ENCODE measurements at regions not wholly inside any gene's neighbourhood (a gene's known extent, or its start where the extent isn't known, plus 50 kb on each side); places are given as distances from the start of the nearest gene placed in this dataset.
A peak's percentile ranks its signal among the peaks of the same experiment; 100 is the strongest.

- DNase-seq = peak; percentile 79 to 89
Measured at GRCh38 chr3:23748398-23749110, 57.2 kb upstream of the UBE2E1 start.

GRCh38 chr3:23749609-23750008 lies 56.1 kb upstream of the UBE2E1 start:
- no peak for DNase-seq

GRCh38 chr3:23750573-23751210 lies 55.1 kb upstream of the UBE2E1 start:
- no peak for DNase-seq

DNA sequence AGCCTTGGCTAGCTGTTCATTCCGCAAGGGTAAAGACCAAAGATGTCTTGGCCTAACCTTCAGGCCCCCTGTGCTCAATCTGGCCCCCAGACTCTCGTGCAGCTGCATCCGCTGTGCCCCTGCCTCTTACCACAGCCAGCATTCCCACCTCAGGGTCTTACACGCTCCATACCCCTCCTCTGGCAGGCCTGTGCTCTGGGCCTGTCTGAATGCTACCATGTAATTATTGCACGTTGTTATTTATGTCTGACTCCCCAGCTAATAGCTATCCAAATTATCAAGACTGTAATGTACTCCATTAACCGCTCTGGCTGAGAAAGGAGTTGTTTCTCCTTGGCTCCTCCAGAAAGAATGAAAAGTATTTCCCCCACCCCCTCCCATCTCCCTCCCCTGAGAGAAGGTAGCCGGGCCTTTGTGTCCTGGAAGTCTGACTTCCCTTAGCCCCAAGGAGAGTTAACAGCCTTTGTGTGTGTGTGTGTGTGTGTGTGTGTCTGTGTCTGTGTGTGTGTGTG lies 54.5 kb upstream of the UBE2E1 start:
- no peak for DNase-seq

- no peak for DNase-seq
Measured at GRCh38 chr3:23752126-23752525, 53.6 kb upstream of the UBE2E1 start.

- no peak for DNase-seq
Measured at GRCh38 chr3:23754215-23754614, 51.5 kb upstream of the UBE2E1 start.

Data from AML-193 (cell line).